HepG2 (cell line): ENCODE measurements at regions not wholly inside any gene's neighbourhood (a gene's known extent, or its start where the extent isn't known, plus 50 kb on each side); places are given as distances from the start of the nearest gene placed in this dataset.

Experiments
- AKAP8 ChIP-seq: sonication (generic); formaldehyde crosslinking; IDR thresholded peaks from 2 replicates; pipeline ENCODE4 v1.5.1; 2020; ENCODE audit warnings: mild to moderate bottlenecking, missing genetic modification reagents
- EP300 ChIP-seq, 3 experiments: sonication (generic) in 1 of 3; formaldehyde crosslinking in 1 of 3; IDR thresholded peaks; 2 replicates each; pipeline versions ENCODE4 v1.5.1 to v1.6.1; 2011 to 2020; ENCODE audit warnings: low read depth in 2 of 3, low read length in 2 of 3, borderline replicate concordance in 1 of 3, improper control_type of control experiment in 1 of 3, mild to moderate bottlenecking in 1 of 3, missing genetic modification reagents in 1 of 3, moderate library complexity in 1 of 3
- EZH2 ChIP-seq: conservative IDR thresholded peaks from 2 replicates; pipeline ENCODE4 v1.6.1; 2012; ENCODE audit warnings: mild to moderate bottlenecking, low read depth, low read length, moderate library complexity
- GABPA ChIP-seq, 2 experiments: IDR thresholded peaks; 2 replicates each; pipeline ENCODE4 v1.6.1; 2011 to 2016; ENCODE audit warnings: low read depth in 2 of 2, low read length in 1 of 2, missing biosample characterization in 1 of 2, missing genetic modification characterization in 1 of 2
- NCOA1 ChIP-seq: sonication (generic); formaldehyde crosslinking; IDR thresholded peaks from 2 replicates; pipeline ENCODE4 v1.9.0; 2021; ENCODE audit warnings: missing genetic modification reagents
- NFYB ChIP-seq: sonication (generic); formaldehyde crosslinking; IDR thresholded peaks from 2 replicates; pipeline ENCODE4 v1.4.0; 2020; ENCODE audit warnings: missing genetic modification reagents
- NR2C2 ChIP-seq: sonication (generic); formaldehyde crosslinking; IDR thresholded peaks from 2 replicates; pipeline ENCODE4 v1.4.0; 2020; ENCODE audit warnings: missing genetic modification reagents, mild to moderate bottlenecking, moderate library complexity, borderline replicate concordance
- POLR2A ChIP-seq, 2 experiments: IDR thresholded peaks; 2 replicates each; pipeline ENCODE4 v1.6.1; 2011; ENCODE audit warnings: low read depth in 2 of 2, low read length in 2 of 2, mild to moderate bottlenecking in 1 of 2, moderate library complexity in 1 of 2; ENCODE audit not compliant: insufficient read depth in 1 of 2
- SP140L ChIP-seq: sonication (generic); formaldehyde crosslinking; IDR thresholded peaks from 2 replicates; pipeline ENCODE4 v1.4.0; 2020; ENCODE audit warnings: missing genetic modification reagents, borderline replicate concordance
- YEATS2 ChIP-seq: sonication (generic); formaldehyde crosslinking; IDR thresholded peaks from 2 replicates; pipeline ENCODE4 v1.4.0; 2020; ENCODE audit warnings: missing genetic modification reagents, borderline replicate concordance
- ZFP36 ChIP-seq: fragments of 150-350 bp; IDR thresholded peaks from 2 replicates; pipeline ENCODE4 v1.6.1; 2018; ENCODE audit warnings: borderline replicate concordance, low read length, low read depth; ENCODE audit not compliant: partially characterized antibody
- ZNF878 ChIP-seq: sonication (generic); formaldehyde crosslinking; IDR thresholded peaks from 2 replicates; pipeline ENCODE4 v1.8.1; 2023; ENCODE audit warnings: mild to moderate bottlenecking, missing genetic modification reagents, moderate library complexity

- TF ChIP-seq ZNF878 (CRISPR knock-in tag): no peak
- no peak for TF ChIP-seq ZFP36
- TF ChIP-seq EP300 (IDR thresholded peaks at IDR 0.05; ENCODE audit: low read depth in 2 of 2, low read length in 2 of 2): no peak
- no peak for TF ChIP-seq EP300 (CRISPR knock-in tag; IDR thresholded peaks at IDR 0.05; ENCODE audit: borderline replicate concordance)
- no peak for TF ChIP-seq NCOA1 (CRISPR knock-in tag)
- TF ChIP-seq SP140L (CRISPR knock-in tag): no peak
- no peak for TF ChIP-seq EZH2
- TF ChIP-seq NFYB: no peak
- TF ChIP-seq POLR2A (IDR thresholded peaks at IDR 0.05; ENCODE audit: insufficient read depth in 1 of 2, low read depth in 2 of 2, low read length in 2 of 2): no peak
- no peak for TF ChIP-seq GABPA (IDR thresholded peaks at IDR 0.05; ENCODE audit: low read depth, low read length)
- TF ChIP-seq GABPA (CRISPR knock-in tag; IDR thresholded peaks at IDR 0.05; ENCODE audit: low read depth): no peak
- no peak for TF ChIP-seq AKAP8
- no peak for TF ChIP-seq NR2C2 (CRISPR knock-in tag)
- no peak for TF ChIP-seq YEATS2 (CRISPR knock-in tag)
Observed at GRCh38 chr4:125003840-125004239, 291.3 kb upstream of the ANKRD50 start.
